Gastroesophageal sphincter (tissue), 4 donors: ENCODE measurements at regions not wholly inside any gene's neighbourhood (a gene's known extent, or its start where the extent isn't known, plus 50 kb on each side); places are given as distances from the start of the nearest gene placed in this dataset.
"Not testable (repeated sequence)": the region's sequence is repeated elsewhere in the genome, so short reads cannot be mapped to it uniquely, and the experiment has no call there.

ENCODE experiments used
- ATAC-seq: fragments of 150-250 bp; one replicate; pipeline ENCODE4 v1.9.1; 2016; ENCODE audit warnings: mild to moderate bottlenecking, moderate library complexity
- H3K27ac ChIP-seq, 4 donors: fragments of 200-600 bp; sonication (generic) in 3 of 4; 1 replicate in 3 of 4; 2 replicates in 1 of 4; pipeline ENCODE4 v1.5.1; 2016 to 2019
- H3K27me3 ChIP-seq: fragments of 200-600 bp; sonication (generic); one replicate; pipeline ENCODE4 v1.5.1; 2019
- H3K36me3 ChIP-seq, 2 donors: fragments of 200-600 bp; sonication (generic); one replicate each; pipeline ENCODE4 v1.5.1; 2019; ENCODE audit warnings: control low read depth in 1 of 2
- H3K4me1 ChIP-seq, 3 donors: fragments of 200-600 bp; sonication (generic); 1 replicate in 2 of 3; 2 replicates in 1 of 3; pipeline ENCODE4 v1.5.1; 2016 to 2019; ENCODE audit warnings: control low read depth in 2 of 3
- H3K4me3 ChIP-seq, 2 donors: fragments of 200-600 bp; sonication (generic); one replicate each; pipeline ENCODE4 v1.5.1; 2019; ENCODE audit warnings: mild to moderate bottlenecking in 1 of 2, moderate library complexity in 1 of 2
- H3K9me3 ChIP-seq, 3 donors: fragments of 200-600 bp; sonication (generic); one replicate each; pipeline ENCODE4 v1.5.1; 2017 to 2019; ENCODE audit warnings: control low read depth in 2 of 3
- EP300 ChIP-seq: sonication (generic); formaldehyde crosslinking; IDR thresholded peaks from one replicate; pipeline ENCODE4 v1.6.1; 2017; ENCODE audit warnings: antibody characterized with exemption, mild to moderate bottlenecking
- POLR2A ChIP-seq, 2 donors: fragments of 450-650 bp; IDR thresholded peaks; one replicate each; pipeline ENCODE4 v1.6.1; 2017; ENCODE audit warnings: antibody characterized with exemption in 2 of 2, mild to moderate bottlenecking in 2 of 2, moderate library complexity in 1 of 2
- POLR2AphosphoS5 ChIP-seq: sonication (generic); formaldehyde crosslinking; IDR thresholded peaks from one replicate; pipeline ENCODE4 v1.6.1; 2017; ENCODE audit warnings: antibody characterized with exemption
- WGBS, 2 donors: methylation state at CpG; one replicate each; pipeline ENCODE4 v1.1.5; 2018; ENCODE audit warnings: low coverage in 1 of 2; 5-methylcytosine and 5-hydroxymethylcytosine counted together
- TF ChIP-seq, protein P1 (sequence below), 4 experiments: fragments of 200-600 bp in 2 of 4; fragments of 450-650 bp in 2 of 4; sonication (generic) in 1 of 4; IDR thresholded peaks; one replicate each; pipeline ENCODE4 v1.5.1; 2017 to 2019; ENCODE audit warnings: antibody characterized with exemption in 4 of 4, mild to moderate bottlenecking in 2 of 4, moderate library complexity in 2 of 4

DNA sequence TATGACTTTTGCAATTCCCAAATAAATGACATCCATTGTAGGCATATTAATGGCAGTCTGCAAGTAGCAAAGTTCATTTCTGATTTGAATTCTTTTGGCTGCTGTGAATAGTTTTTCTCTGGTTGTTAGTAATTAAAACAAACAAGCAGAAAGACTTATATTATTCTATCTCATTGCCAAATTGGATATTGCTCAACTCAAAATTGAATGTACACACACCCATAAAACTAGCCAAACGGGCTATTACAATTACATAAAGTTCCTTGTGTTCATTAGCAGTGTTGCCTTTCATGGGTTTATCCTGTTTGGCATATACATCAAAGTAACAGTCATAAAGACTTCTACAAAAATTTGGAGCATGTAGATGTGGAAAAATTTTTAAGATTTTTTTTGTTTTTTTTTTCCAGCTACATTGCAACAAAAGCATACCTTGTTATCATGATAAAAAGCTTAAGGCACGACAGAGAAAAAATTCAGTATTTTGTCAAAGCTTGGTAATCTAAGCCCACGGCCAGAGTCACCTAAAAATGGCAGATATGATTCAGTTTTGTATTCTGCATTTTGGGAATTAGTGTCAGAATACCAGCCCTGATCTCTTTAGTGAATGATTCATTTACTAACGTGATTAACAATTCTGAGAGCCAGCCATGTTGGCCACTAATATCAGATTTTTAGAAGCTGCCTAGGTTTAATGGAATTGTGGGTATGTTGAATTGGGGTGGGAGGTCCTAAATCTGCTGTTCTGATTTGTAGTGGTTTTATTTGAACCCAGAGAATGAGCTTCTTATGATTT is 108.4 kb downstream of the KLF5 start:
- Histone ChIP-seq H3K4me1 (no peaks in the 10 kb centered on the region), H3K27ac (no peak overlapping the region), H3K27me3 (no peaks in the 10 kb centered on the region), H3K4me3 (no peak overlapping the region), H3K36me3 (no peaks in the 10 kb centered on the region), H3K9me3 (no peaks in the 10 kb centered on the region)
- WGBS, 2 donors, result 64 to 69% methylated on average over 4 of the region's 4 CpGs
- TF ChIP-seq EP300 (no peak), POLR2A (IDR thresholded peaks at IDR 0.05) (no peak), POLR2AphosphoS5 (no peak)
- TF ChIP-seq, protein P1, sequence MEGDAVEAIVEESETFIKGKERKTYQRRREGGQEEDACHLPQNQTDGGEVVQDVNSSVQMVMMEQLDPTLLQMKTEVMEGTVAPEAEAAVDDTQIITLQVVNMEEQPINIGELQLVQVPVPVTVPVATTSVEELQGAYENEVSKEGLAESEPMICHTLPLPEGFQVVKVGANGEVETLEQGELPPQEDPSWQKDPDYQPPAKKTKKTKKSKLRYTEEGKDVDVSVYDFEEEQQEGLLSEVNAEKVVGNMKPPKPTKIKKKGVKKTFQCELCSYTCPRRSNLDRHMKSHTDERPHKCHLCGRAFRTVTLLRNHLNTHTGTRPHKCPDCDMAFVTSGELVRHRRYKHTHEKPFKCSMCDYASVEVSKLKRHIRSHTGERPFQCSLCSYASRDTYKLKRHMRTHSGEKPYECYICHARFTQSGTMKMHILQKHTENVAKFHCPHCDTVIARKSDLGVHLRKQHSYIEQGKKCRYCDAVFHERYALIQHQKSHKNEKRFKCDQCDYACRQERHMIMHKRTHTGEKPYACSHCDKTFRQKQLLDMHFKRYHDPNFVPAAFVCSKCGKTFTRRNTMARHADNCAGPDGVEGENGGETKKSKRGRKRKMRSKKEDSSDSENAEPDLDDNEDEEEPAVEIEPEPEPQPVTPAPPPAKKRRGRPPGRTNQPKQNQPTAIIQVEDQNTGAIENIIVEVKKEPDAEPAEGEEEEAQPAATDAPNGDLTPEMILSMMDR (IDR thresholded peaks at IDR 0.05), result no peak
- ATAC-seq, result no peak

DNA sequence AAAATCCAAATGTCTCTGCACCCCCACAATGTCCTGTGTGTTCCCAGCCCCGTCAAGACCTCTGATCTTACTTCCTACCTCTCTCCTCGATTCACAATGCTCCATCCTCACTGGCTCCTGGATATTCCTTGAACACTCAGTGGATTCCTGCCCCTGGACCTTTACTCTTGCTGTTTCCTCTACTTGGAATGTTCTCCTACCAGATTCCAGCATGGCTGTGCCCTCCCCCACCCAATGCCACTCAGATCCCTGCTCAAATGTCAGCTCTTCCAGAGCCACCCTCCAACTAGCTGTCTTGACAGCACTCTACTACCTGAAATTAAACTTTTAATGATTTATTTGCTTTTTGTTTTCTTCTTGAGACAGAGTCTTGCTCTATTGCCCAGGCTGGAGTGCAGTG is 107.4 kb downstream of the KLF5 start:
- Histone ChIP-seq H3K4me1 (no peaks in the 10 kb centered on the region), H3K27ac (no peak overlapping the region), H3K9me3 (no peaks in the 10 kb centered on the region), H3K36me3 (no peaks in the 10 kb centered on the region), H3K27me3 (no peaks in the 10 kb centered on the region), H3K4me3 (no peak overlapping the region)
- ATAC-seq, result no peak
- WGBS, 2 donors, result 59 to 80% methylated on average over 2 of the region's 2 CpGs
- TF ChIP-seq POLR2A (IDR thresholded peaks at IDR 0.05) (no peak), POLR2AphosphoS5 (no peak), EP300 (no peak)
- TF ChIP-seq, protein P1 (IDR thresholded peaks at IDR 0.05), result no peak

DNA sequence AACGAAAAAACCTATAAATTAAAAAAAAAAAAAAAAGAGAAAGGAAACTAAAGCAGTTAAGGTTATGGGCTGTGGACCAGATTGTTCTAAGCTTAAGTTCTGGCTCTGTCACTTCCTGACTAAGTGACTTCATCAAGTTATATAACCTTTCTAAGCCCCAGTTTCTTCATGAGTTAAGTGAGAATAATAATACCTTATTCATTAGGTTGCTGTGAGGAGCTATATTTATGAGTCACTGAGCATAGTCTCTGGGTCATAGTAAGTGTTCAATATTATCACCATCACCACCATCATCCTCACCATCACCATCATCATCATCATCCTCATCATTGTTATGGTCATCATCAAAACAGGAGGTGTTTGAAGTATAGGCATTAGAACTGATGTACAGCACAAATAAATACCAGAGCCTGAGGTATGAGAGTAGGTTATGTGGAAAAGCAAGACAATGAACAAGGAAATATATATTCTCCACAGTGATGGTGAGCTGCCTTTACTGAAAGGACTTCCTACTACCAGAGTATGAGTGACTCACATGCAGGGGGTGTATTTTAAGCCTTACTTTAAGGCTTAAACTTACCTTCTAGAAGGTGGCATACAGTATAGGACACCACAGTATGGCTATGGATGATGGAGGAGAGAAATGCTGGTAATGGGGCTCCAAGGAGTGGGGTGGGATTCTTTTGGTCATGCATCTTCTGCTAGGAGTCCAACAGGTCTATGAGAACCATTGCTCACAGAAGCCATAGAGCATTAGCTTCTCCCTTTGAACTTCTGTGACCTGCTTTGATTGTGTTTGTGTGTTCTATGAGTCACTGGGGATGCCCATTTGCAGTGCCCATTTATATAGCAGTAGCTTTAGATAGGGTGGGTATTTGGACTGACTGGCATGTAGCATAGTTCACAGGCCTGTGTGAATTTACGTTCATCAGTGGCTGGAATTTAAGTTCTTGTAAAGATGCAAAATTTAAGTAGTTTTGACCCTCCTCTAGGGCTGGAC is 104.4 kb downstream of the KLF5 start:
- WGBS, 2 donors, result 75 to 88% methylated on average over 1 to 2 of the region's 2 CpGs
- Histone ChIP-seq H3K36me3 (no peaks in the 10 kb centered on the region), H3K4me1 (no peaks in the 10 kb centered on the region), H3K9me3 (no peaks in the 10 kb centered on the region), H3K4me3 (no peak overlapping the region), H3K27me3 (no peaks in the 10 kb centered on the region), H3K27ac (no peak overlapping the region)
- no peak for ATAC-seq
- TF ChIP-seq, protein P1 (IDR thresholded peaks at IDR 0.05), result no peak
- TF ChIP-seq POLR2AphosphoS5 (no peak), POLR2A (IDR thresholded peaks at IDR 0.05) (no peak), EP300 (no peak)

DNA sequence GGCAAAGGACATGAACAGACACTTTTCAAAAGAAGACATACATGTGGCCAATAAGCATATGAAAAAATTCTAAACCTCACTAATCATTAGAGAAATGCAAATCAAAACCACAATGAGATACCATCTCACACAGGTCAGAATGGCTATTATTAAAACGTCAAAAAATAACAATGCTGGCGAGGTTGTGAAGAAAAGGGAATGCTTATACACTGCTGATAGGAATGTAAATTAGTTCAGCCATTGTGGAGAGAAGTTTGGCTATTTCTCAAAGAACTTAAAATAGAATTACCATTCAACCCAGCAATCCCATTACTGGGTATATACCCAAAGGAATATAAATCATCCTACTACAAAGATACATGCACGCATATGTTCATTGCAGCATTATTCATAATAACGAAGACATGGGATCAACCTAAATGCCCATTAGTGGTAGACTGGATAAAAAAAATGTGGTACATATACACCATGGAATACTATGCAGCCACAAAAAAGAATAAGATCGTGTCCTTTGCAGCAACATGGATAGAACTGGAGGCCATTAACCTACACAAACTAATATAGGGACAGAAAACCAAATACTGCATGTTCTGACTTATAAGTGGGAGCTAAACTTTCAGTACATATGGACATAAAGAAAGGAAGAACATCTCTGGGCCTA is 101.7 kb downstream of the KLF5 start:
- H3K9me3 ChIP-seq, ATAC-seq, H3K27me3 ChIP-seq, H3K27ac ChIP-seq, H3K36me3 ChIP-seq, H3K4me1 ChIP-seq, H3K4me3 ChIP-seq: not testable (repeated sequence)
- 87 to 92% methylated on average over 5 of the region's 5 CpGs for WGBS, 2 donors

DNA sequence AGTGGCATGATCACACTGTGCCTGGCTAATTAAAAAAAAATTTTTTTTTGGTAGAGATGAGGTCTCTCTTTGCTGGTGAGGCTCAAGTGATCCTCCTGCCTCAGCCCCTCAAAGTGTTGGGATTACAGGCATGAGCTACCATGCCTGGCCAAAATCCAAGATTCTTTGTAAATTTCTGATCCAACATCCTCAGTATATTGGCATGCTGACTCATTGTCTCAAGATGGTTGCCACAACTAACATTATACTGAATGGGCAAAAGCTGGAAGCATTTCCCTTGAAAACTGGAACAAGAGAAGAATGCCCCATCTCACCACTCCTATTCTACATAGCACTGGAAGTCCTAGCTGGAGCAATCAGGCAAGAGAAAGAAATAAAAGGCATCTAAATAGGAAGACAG is 100.0 kb downstream of the KLF5 start:
- H3K36me3 ChIP-seq, result no peaks in the 10 kb centered on the region
- TF ChIP-seq, protein P1 (IDR thresholded peaks at IDR 0.05), result no peak
- TF ChIP-seq EP300, result no peak
- TF ChIP-seq POLR2A (IDR thresholded peaks at IDR 0.05), result no peak
- no peak for TF ChIP-seq POLR2AphosphoS5
- no peaks in the 10 kb centered on the region for H3K4me1 ChIP-seq
- no peak overlapping the region for H3K27ac ChIP-seq
- H3K9me3 ChIP-seq, result no peaks in the 10 kb centered on the region
- H3K4me3 ChIP-seq, result no peak overlapping the region
- H3K27me3 ChIP-seq, result no peaks in the 10 kb centered on the region
- no peak for ATAC-seq
